ENCODE measurements at regions not wholly inside any gene's neighbourhood (a gene's known extent, or its start where the extent isn't known, plus 50 kb on each side); places are given as distances from the start of the nearest gene placed in this dataset.
A peak's percentile ranks its signal among the peaks of the same experiment; 100 is the strongest.

DNA sequence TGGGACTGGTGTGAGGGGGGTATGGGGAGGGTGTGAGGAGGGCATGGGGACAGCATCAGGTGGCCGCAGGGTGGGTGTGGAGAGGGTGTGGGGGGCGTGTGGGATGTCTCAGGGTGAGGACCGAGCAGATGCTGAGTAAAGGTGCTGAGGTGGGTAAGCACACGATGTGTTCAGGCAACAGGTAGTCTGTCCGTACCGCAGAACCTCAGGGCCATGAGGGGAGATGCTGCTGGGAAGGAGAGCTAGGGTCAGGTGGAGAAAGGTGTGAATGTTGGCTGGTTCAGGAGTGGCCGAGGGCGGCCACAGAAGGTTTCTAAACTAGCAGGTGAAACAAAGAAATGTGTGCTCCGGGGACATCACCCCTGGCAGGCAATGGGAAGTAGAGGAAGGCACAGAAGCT lies 80.0 kb upstream of the CDH5 start:
- Histone ChIP-seq H3K9ac (ENCODE audit: insufficient read length) (no peak overlapping the region), H3K36me3 (ENCODE audit: insufficient read depth, low read length) (no peaks in the 10 kb centered on the region), H3K4me3 (no peak overlapping the region), H3K27ac (no peak overlapping the region), H3K9me3 (ENCODE audit: low read depth, low read length) (no peaks in the 10 kb centered on the region)
- TF ChIP-seq FOXP2 (optimal IDR thresholded peaks at IDR 0.05; ENCODE audit: control extremely low read depth, extremely low read length, insufficient read depth), result no peak
- TF ChIP-seq EZH2 (IDR thresholded peaks at IDR 0.05), result no peak
- TF ChIP-seq POLR2AphosphoS5 (IDR thresholded peaks at IDR 0.05; ENCODE audit: borderline replicate concordance, low read depth, low read length), result no peak
- no peak for DNase-seq (ENCODE audit: low read depth, low spot score)

- Histone ChIP-seq H3K9me3 (ENCODE audit: low read depth, low read length) (no peaks in the 10 kb centered on the region), H3K36me3 (ENCODE audit: insufficient read depth, low read length) (no peaks in the 10 kb centered on the region), H3K4me3 (no peak overlapping the region), H3K9ac (ENCODE audit: insufficient read length) (no peak overlapping the region), H3K27ac (no peak overlapping the region)
- TF ChIP-seq EZH2 (IDR thresholded peaks at IDR 0.05) (no peak), POLR2AphosphoS5 (IDR thresholded peaks at IDR 0.05; ENCODE audit: borderline replicate concordance, low read depth, low read length) (no peak), FOXP2 (optimal IDR thresholded peaks at IDR 0.05; ENCODE audit: control extremely low read depth, extremely low read length, insufficient read depth) (no peak)
- DNase-seq (ENCODE audit: low read depth, low spot score), result no peak
These were observed 87.8 kb upstream of the CDH5 start for GRCh38 chr16:66278604-66279262.

GRCh38 chr16:66278111-66278531 lies 88.4 kb upstream of the CDH5 start:
- Histone ChIP-seq H3K36me3 (ENCODE audit: insufficient read depth, low read length) (no peaks in the 10 kb centered on the region), H3K4me3 (no peak overlapping the region), H3K9ac (ENCODE audit: insufficient read length) (no peak overlapping the region), H3K9me3 (ENCODE audit: low read depth, low read length) (no peaks in the 10 kb centered on the region), H3K27ac (no peak overlapping the region)
- TF ChIP-seq POLR2AphosphoS5 (IDR thresholded peaks at IDR 0.05; ENCODE audit: borderline replicate concordance, low read depth, low read length) (no peak), EZH2 (IDR thresholded peaks at IDR 0.05) (no peak), FOXP2 (optimal IDR thresholded peaks at IDR 0.05; ENCODE audit: control extremely low read depth, extremely low read length, insufficient read depth) (no peak)
- DNase-seq (ENCODE audit: low read depth, low spot score), result no peak

- no peak overlapping the region for H3K4me3 ChIP-seq
- TF ChIP-seq POLR2AphosphoS5 (IDR thresholded peaks at IDR 0.05; ENCODE audit: borderline replicate concordance, low read depth, low read length) (no peak), FOXP2 (optimal IDR thresholded peaks at IDR 0.05; ENCODE audit: control extremely low read depth, extremely low read length, insufficient read depth) (no peak), EZH2 (IDR thresholded peaks at IDR 0.05) (no peak)
- DNase-seq (ENCODE audit: low read depth, low spot score), result no peak
- no peak overlapping the region for H3K9ac ChIP-seq (ENCODE audit: insufficient read length)
- no peaks in the 10 kb centered on the region for H3K36me3 ChIP-seq (ENCODE audit: insufficient read depth, low read length)
- no peaks in the 10 kb centered on the region for H3K9me3 ChIP-seq (ENCODE audit: low read depth, low read length)
- no peak overlapping the region for H3K27ac ChIP-seq
These were observed 89.0 kb upstream of the CDH5 start for GRCh38 chr16:66277311-66278070.

DNA sequence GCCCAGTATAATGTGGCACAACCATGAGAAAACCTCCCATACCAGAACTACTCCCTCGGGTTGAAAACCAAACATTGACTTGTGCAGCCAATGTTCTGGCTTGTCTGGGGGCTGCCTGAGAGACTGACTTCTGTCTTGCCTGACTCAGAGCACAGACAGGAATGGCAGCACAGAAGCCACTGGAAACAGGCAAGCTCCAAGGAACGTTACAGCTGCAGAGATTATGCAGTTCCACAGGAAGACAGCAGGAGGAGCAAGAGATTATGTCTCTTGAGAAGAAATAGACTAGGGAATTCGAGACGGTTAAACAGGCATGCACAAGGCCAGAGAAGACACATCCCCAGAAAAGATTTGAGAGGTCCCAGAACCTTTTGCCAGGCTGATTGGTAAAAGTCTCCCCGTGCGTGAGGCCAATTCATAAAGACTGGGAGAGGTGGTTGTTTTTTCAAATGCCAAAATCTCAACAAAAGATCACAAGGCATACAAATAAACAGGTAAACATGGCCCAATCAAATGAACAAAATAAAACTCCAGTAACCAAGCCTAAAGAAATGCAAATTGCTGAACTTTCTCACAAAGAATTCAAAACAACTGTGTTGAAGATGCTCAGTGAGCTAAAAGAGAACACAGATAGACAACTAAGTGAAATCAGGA lies 90.6 kb upstream of the CDH5 start:
- no peak for TF ChIP-seq EZH2 (IDR thresholded peaks at IDR 0.05)
- TF ChIP-seq POLR2AphosphoS5 (IDR thresholded peaks at IDR 0.05; ENCODE audit: borderline replicate concordance, low read depth, low read length), result no peak
- TF ChIP-seq FOXP2 (optimal IDR thresholded peaks at IDR 0.05; ENCODE audit: control extremely low read depth, extremely low read length, insufficient read depth), result no peak
- Histone ChIP-seq H3K4me3 (no peak overlapping the region), H3K9me3 (ENCODE audit: low read depth, low read length) (no peaks in the 10 kb centered on the region), H3K27ac (no peak overlapping the region), H3K36me3 (ENCODE audit: insufficient read depth, low read length) (no peaks in the 10 kb centered on the region), H3K9ac (ENCODE audit: insufficient read length) (no peak overlapping the region)
- no peak for DNase-seq (ENCODE audit: low read depth, low spot score)

- TF ChIP-seq EZH2 (IDR thresholded peaks at IDR 0.05) (no peak), FOXP2 (optimal IDR thresholded peaks at IDR 0.05; ENCODE audit: control extremely low read depth, extremely low read length, insufficient read depth) (no peak), POLR2AphosphoS5 (IDR thresholded peaks at IDR 0.05; ENCODE audit: borderline replicate concordance, low read depth, low read length) (no peak)
- H3K27ac ChIP-seq, result peak overlapping the region; percentile 84
- H3K4me3 ChIP-seq, result no peak overlapping the region
- no peaks in the 10 kb centered on the region for H3K36me3 ChIP-seq (ENCODE audit: insufficient read depth, low read length)
- DNase-seq (ENCODE audit: low read depth, low spot score), result no peak
- H3K9me3 ChIP-seq (ENCODE audit: low read depth, low read length), result no peaks in the 10 kb centered on the region
- H3K9ac ChIP-seq (ENCODE audit: insufficient read length), result no peak overlapping the region
These were observed 92.0 kb upstream of the CDH5 start for GRCh38 chr16:66274335-66275110.

- H3K9ac ChIP-seq (ENCODE audit: insufficient read length), result no peak overlapping the region
- no peak overlapping the region for H3K4me3 ChIP-seq
- H3K9me3 ChIP-seq (ENCODE audit: low read depth, low read length), result no peaks in the 10 kb centered on the region
- peak overlapping the region; percentile 83 for H3K27ac ChIP-seq
- TF ChIP-seq POLR2AphosphoS5 (IDR thresholded peaks at IDR 0.05; ENCODE audit: borderline replicate concordance, low read depth, low read length) (no peak), FOXP2 (optimal IDR thresholded peaks at IDR 0.05; ENCODE audit: control extremely low read depth, extremely low read length, insufficient read depth) (no peak), EZH2 (IDR thresholded peaks at IDR 0.05) (no peak)
- DNase-seq (ENCODE audit: low read depth, low spot score), result no peak
- no peaks in the 10 kb centered on the region for H3K36me3 ChIP-seq (ENCODE audit: insufficient read depth, low read length)
These were observed 92.7 kb upstream of the CDH5 start for GRCh38 chr16:66273644-66274334.
